ENCODE measurements at regions not wholly inside any gene's neighbourhood (a gene's known extent, or its start where the extent isn't known, plus 50 kb on each side); places are given as distances from the start of the nearest gene placed in this dataset.
"Not testable (repeated sequence)": the region's sequence is repeated elsewhere in the genome, so short reads cannot be mapped to it uniquely, and the experiment has no call there.

DNA sequence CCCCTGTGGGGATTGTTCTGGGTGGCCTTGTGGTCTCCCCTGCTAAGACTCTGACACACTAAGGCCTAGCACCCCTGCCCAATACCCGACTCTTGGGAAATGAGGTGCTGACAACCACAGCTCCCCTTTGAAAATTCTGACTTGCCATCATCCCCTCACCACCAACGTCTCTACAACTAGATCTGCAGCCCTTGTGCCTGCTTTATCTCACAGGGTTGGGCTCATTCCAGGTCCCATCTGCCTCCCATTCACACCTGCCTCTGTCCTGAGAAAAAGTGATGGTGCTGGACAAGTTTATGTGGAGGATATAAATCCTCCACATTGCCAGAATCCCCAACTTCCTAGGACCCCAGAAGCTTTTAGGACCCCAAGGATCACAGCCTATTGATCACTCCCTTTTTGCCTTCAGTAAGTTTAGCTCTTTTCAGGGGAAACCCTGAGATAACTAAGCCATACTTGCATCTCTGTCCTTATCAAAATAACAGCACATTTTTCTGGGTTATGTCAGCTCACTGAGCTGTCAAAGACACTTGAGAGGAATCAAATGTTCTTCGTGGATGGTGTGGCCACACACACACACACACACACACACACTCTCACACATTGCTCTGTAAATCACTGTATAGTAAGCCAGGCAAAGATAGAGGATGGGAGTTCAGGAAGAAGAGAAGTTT, 136.8 kb upstream of the CES5A start:
- DNase-seq: no peak

GRCh38 chr16:56005958-56006357, 130.8 kb upstream of the CES5A start:
- no peak for DNase-seq

- no peak for DNase-seq
Observed at GRCh38 chr16:55999683-56000082, 124.5 kb upstream of the CES5A start.

- no peak for DNase-seq
Observed at GRCh38 chr16:55993088-55993487, 117.9 kb upstream of the CES5A start.

DNA sequence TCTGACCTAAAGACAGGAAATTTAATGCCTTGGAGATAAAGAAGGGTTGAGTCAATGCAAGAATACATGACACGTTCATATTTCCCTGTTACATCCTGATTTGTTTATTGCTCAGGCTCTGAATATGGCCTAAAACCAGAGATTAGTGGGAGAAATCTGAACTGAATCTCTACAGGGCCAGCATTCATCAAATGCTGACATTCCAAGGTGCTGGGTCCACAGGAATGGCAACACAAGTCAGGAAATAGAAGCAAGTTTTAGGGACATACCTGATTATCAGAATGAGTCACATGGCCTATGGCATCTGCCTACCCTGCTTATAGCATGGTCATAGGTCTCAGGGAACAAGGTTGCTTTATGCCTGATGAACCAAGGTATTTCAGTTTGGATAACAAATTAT, 117.4 kb upstream of the CES5A start:
- DNase-seq: no peak

DNA sequence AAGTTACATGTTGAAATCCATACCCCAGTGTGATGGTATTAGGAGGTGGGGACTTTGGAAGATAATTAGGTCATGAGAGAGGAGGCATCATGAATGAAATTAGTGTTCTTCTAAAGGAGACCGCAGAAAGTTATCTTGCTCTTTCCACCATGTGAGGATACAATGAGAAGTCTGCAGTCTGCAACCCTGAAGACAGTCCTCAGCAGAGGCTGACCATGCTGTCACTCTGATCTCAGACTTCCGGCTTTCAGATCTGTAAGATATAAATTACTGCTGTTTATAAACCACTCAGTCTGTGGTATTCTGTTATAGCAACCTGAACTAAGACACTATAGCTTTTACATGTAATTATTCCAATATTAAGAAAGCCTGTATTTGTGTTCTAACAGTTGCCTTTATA, 116.7 kb upstream of the CES5A start:
- no peak for DNase-seq

DNA sequence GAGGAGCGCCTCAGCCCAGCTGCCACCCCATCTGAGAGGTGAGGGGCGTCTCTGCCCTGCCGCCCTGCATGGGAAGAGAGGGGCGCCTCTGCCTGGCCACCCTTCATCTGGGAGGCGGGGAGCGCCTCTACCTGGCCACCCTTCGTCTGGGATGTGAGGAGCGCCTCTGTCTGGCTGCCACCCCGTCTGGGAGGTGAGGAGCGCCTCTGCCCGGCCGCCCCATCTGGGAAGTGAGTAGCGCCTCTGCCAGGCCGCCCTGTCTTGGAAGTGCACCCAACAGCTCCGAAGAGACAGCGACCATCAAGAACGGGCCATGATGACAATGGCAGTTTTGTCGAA, 114.4 kb upstream of the CES5A start:
- no peak for DNase-seq

DNA sequence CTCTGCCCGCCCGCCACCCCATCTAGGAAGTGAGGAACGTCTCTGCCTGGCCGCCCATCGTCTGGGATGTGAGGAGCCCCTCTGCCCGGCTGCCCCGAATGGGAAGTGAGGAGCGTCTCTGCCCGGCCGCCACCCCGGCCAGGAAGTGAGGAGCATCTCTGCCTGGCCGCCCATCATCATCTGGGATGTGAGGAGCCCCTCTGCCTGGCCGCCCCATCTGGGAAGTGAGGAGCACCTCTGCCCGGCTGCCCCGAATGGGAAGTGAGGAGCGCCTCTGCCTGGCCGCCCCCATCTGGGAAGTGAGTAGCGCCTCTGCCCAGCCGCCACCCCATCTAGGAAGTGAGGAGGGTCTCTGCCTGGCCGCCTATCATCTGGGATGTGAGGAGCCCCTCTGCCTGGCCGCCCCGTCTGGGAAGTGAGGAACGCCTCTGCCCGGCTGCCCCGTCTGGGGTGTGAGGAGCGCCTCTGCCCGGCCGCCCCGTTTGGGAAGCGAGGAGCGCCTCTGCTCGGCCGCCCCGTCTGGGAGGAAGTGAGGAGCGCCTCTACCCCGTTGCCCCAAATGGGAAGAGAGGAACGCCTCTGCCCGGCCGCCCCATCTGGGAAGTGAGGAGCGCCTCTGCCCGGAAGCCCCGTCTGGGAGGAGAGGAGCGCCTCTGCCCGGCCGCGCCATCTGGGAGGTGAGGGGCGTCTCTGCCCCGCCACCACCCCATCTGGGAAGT, 113.8 kb upstream of the CES5A start:
- not testable (repeated sequence) for DNase-seq

- no peak for DNase-seq
Observed at GRCh38 chr16:55988013-55988412, 112.8 kb upstream of the CES5A start.

- no peak for DNase-seq
Observed at GRCh38 chr16:55982597-55982996, 107.4 kb upstream of the CES5A start.

DNA sequence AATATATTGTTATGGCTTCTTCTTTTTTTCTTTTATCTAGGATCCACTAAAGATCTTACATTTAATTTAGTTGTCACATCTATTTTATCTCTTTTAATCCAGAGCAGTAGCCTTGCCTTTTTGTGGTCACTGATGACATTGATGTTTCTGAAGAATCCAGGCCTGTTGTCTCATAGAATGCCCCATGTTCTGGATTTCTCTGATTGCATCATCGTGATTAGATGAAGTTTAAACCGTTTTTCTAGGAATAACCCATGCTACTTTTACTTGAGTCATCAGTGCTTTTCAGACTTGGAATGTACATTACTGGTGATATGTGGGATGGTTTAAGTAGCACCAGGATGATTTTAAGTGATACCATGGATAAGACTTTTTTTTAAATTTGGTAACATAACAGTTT, 106.4 kb upstream of the CES5A start:
- DNase-seq: no peak

- DNase-seq: no peak
Observed at GRCh38 chr16:55976815-55977214, 101.6 kb upstream of the CES5A start.

GRCh38 chr16:55971447-55971846, 96.3 kb upstream of the CES5A start:
- no peak for DNase-seq

GRCh38 chr16:55968221-55968620, 93.0 kb upstream of the CES5A start:
- DNase-seq: no peak

DNA sequence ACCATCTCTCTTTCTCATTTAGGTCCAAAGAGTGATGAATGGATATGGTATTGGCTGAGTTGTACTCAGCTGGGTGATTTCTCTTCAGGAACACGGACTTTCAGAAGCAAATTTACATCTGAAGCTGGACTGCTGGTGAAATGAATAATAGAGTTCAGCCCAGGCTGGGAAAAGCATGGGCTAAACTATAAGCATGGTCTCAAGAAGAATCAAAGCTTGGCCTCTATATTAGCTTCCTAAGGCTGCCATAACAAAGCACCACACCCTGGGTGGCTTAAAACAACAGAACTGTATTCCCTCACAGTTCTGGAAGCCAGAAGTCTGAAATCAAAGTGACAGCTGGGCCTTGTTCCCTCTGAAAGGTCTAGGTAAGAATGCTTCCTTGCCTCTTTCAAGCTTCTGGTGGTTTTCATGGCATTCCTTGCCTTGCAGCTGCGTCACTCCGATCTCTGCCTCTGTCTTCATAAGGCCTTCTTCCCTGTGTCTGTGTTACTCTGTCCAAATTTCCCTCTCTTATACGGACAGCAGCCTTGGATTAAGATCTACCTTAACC, 89.8 kb upstream of the CES5A start:
- DNase-seq: no peak

DNA sequence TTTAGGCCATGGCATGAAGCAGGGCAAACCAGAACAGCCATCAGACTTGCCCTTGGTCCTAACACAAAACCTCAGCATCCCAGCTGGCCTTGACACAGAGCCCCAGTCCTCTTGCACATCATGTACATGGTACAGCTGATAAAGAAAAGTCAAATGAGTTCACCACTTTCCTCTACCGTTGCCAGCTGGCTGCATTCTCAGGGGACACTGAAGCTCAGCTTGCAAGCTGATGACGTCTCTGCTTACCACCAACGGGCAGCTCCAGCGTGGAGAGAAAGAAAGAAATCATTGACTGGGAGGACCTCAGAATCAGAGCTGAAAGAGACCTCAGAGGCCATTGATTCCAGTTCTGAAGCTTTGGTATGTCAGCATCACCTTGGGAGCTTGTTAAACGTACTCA, 80.7 kb upstream of the CES5A start:
- no peak for DNase-seq

DNA sequence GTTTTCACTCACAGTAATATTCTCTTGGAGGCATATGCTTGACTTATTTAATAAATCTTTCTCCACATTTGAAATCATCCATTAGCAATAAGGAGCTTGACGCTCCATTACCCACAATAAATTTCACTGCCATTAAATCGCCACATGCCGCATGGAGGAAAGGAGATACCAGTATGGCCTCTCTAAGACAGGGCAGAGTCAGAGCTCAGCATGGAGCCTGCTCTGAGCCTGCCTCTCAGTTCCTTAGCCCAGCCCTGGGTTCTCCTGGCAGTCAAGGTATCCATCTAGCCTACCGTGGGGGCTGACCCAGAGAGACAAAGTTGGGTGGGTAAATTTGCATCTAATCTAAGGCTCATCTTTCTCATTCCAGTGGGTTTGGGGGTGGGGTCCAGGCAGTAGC, 80.3 kb upstream of the CES5A start:
- DNase-seq: no peak

DNA sequence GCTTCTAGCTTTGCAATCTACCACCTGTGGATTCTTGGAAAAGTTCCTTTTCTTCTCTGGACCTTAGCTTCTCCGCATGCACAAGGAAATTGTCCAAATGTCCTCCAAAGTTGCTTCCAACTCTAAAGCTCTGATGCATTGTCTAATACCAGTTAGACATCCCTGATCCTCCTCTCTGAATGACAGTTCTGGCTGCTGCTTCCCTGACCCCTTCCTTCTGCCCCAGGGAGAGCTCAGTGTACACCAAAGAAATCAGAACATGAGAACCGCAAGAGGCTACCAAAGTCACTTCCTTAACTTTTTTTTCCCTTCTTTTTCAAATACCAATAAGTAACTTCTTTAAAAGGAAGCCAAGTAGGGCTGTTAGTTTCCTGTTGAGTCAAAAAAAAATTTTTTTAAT, 79.7 kb upstream of the CES5A start:
- DNase-seq: no peak

GRCh38 chr16:55949518-55949917, 74.3 kb upstream of the CES5A start:
- DNase-seq: no peak

DNA sequence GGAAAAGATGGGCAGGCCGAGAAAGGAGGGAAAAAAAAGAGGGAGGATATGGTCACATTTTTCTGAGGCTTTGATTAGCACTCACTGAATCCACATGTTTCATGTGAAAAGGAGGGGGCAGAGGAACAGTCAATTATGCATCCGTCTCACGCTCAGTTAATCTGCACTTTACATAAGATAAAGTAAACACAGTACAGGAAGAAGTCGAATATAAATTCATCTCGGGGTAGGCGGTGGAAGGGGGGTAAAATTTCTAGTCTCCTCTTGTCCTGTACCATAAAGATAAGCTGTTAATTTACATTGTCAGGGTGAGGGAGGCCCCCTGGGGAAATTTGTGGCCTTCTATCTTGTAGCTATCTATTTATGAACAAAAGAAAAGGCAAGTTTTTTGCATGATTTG, 73.1 kb upstream of the CES5A start:
- DNase-seq: peak; percentile 2

- no peak for DNase-seq
Observed at GRCh38 chr16:55947366-55947765, 72.2 kb upstream of the CES5A start.

- DNase-seq: peak; percentile 30
Observed at GRCh38 chr16:55944377-55944802, 69.2 kb upstream of the CES5A start.

DNA sequence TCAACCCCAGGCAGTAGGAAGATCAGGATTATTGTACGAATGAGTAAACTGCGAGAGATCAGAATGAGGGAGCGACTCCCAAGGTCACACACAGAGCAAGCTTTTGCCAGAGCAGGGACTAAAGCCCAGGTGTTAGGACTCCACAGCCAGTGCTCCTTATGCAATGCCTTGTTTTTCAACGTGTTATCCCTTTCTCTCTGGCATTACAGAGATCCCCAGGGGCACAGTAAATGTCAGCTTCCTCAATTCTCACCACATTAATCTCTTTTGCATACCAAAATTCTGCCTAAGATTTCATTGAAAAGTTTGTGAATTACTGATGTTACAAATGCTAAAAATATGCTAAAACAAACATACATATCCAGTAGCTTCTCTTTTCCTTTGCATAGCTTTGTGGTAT, 68.1 kb upstream of the CES5A start:
- DNase-seq: no peak

DNA sequence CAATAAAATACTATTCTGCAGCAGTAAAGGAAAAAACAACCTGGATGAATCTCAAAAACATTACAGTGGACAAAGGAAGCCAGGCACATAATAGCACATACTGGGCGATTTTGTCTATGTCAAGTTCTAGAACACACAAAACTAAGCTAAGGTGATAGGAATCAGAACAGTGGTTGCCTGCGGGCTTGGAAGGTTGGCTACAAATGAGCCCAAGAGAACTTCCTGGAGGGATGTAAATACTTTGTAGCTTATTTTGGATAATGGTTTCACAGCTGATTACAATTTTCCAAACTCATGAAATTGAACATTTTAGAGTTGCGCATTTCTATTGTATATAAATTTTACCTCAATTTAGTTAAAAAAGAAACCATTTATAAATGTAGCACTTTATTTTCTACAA, 67.6 kb upstream of the CES5A start:
- no peak for DNase-seq

DNA sequence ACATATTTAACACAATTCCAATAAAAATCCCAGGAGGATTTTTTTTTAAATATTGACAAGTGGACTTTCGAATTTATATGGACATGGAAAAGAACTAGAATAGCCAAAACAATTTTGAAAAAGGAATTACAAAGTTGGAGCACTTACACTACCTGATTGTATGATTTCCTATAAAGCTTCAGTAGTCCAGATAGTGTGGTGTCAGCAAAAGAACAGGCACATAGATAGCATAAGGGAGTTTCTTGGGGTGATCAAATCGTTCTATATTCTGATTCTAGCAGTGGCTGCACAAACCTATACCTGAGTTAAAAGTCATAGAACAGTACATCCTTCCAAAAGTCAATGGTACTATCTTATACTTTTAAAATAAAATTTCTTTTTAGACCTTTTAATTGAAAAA, 66.4 kb upstream of the CES5A start:
- DNase-seq: no peak
